ENCODE measurements at regions not wholly inside any gene's neighbourhood (a gene's known extent, or its start where the extent isn't known, plus 50 kb on each side); places are given as distances from the start of the nearest gene placed in this dataset.

- TF ChIP-seq CHD7 (IDR thresholded peaks at IDR 0.05; ENCODE audit: insufficient replicate concordance, low read length), result peak; percentile 53
- no peak for TF ChIP-seq MAFK (IDR thresholded peaks at IDR 0.05; ENCODE audit: low read depth, low read length)
- TF ChIP-seq KDM5A (IDR thresholded peaks at IDR 0.05; ENCODE audit: low read length), result no peak
- TF ChIP-seq POLR2A (IDR thresholded peaks at IDR 0.05; ENCODE audit: control extremely low read depth in 1 of 2, low read depth in 2 of 2, low read length in 2 of 2), result no peak
- TF ChIP-seq CEBPB (IDR thresholded peaks at IDR 0.05; ENCODE audit: low read depth, low read length), result no peak
- TF ChIP-seq YY1 (IDR thresholded peaks at IDR 0.05; ENCODE audit: low read depth, low read length), result no peak
These were observed 75.9 kb upstream of the C12orf71 start (continued) for GRCh38 chr12:27158297-27158696.

Data from H1 (cell line).